DMS114 treated with DMSO at 0.1 percent for 48 hours (cell line): ENCODE measurements at regions not wholly inside any gene's neighbourhood (a gene's known extent, or its start where the extent isn't known, plus 50 kb on each side); places are given as distances from the start of the nearest gene placed in this dataset.
A peak's percentile ranks its signal among the peaks of the same experiment; 100 is the strongest.

Experiments used
- DNase-seq: peaks from one replicate; lab custom pipeline; 2025; ENCODE audit not compliant: unreplicated experiment; lab: John Stamatoyannopoulos, UW

GRCh38 chr9:135335691-135336181, 143.8 kb upstream of the PPP1R26 start:
- DNase-seq: no peak

DNA sequence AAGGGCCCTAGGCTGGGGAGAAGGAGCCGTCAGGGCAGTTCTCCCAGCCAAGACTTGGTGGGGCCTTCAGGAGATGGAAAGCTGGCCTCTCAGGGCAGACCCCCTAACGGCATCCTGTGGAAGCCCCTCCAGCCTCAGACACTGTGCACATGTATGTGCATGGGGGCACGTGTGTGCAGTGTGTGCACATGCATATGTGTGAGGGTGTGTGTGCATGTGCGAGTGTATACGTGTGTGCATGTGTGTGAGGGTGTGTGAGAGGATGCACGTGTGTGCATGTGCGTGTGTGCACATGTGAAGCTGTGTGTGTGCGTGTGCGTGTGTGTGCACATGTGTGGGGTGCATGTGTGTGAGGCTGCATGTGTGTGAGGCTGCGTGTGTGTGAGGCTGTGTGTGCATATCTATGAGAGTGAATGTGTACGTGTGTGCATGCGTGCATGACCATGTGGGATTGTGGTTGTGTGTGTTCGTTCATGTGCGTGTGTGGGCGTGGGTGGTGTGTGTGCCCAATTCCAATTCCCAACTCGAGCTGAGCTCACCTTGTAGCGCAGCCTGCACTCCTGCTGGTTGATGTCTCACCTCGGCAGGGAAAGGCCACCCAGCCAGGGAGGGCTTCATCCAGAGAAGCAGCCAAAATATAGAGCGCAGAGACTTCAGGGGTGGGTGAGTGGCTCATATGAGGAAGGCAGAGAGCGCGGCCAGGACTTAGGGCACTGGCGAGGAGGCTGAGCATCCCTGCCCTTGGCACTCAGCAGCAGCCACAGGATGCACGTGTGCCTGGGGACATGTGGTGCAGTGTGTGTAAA, 142.7 kb upstream of the PPP1R26 start:
- DNase-seq: no peak

- no peak for DNase-seq
These were observed 141.0 kb upstream of the PPP1R26 start for GRCh38 chr9:135338546-135338945.

DNA sequence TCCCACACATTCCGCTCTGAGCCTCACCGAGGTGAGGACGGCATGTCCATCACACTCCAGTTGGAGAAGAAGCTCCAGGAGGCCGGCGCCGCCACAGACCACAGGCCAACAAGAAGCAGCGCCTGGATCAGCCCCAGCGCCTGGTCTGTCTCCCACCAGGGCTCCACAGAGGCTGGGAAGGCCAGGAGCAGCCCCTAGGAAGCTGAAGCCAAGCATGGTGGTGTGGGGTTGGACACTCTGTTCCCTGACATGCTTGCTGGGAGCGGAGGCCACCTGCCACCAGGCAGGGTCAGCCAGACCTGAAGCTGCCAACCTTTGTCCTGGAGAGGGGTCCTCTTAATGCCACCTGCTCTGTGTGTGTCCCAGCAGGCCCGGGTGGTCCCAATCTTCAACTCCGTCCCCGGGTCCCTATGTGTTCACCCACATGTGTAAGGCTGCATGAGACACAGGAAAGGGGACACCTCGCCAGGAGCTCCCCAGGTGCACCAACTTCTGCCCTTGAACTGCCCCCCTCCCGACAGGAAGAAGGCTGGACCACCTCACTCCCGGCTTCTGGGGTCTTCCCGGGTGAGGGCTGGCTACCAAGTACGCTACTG, 140.1 kb upstream of the PPP1R26 start:
- DNase-seq: no peak

DNA sequence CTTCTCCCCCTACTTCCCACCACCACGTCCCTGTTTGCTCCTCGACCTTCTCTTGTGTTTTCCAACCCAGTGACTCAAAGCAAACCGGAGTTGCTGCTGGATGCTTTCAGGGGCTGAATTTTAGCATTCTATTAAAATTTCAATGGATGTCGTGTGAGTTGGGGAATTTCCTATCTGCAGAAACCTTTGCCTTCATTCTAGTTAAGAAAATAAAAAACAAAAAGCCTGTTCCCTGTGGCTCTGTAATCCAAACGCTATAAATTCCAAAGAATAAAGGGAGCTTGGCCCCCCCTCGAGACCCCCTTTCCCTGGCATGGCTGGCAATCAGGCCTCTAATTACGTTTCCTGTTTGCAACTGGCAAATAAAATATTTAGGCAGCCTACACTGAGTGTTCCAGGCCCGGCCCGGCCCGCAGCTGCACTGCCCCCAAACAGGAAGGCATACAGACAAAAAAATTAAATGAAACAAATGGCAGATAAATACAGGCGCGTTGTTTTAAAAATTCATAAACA, 139.4 kb upstream of the PPP1R26 start:
- DNase-seq: no peak

- DNase-seq: no peak
These were observed 138.7 kb upstream of the PPP1R26 start for GRCh38 chr9:135340726-135341475.

GRCh38 chr9:135341612-135342169, 137.9 kb upstream of the PPP1R26 start:
- no peak for DNase-seq

- DNase-seq: no peak
These were observed 137.1 kb upstream of the PPP1R26 start for GRCh38 chr9:135342206-135343130.

- DNase-seq: no peak
These were observed 136.4 kb upstream of the PPP1R26 start for GRCh38 chr9:135343136-135343535.

DNA sequence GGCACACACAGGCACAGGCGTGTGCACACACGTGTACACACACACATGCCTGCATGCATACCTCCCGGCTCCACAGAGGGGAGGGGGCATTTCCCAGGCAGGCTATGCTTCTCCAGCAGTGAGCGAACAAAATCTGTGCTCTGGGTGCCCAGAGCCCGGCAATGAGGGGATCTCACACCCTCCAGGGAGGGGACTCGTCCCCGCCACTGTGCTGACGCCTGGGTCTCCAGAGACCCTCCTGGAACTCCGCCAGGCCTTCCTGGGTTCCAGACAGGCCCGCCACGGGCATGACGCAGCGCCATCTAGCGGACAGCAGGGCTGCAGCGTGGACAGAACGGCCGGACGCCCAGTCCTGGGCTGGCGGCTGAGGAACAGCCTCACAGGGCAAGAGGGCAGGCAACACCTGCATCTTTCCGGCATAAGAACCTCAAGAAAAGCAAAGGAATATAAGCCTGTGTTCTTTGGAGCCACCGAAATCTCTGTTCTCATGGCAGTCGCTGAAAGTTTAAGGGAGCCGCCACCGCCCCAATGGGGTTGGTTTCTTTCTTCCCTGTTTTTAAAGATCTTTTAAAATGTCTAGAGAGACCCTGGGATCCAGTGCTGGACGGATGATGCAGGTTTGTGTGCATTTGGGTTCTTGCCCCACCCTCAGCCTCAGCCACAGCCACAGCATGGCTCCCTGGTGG, 135.6 kb upstream of the PPP1R26 start:
- peak; percentile 1 for DNase-seq

DNA sequence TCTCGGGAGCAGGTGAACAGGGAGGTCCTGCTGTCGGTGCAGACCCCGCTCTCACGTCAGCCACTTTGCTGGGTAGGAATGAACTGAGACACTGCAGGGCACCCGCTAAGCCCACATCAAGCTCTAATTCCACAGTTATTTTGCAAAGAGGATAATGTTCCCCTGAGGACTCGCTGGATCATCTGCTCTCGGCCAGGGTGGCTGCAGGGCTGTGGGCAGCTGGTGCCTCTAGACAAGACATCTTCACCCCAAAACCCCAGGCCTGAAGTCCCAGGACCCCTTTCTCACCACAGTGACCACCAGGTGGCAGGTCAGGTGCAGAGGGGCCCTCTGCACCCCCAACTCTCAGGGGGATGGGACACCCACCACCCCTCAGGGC, 135.1 kb upstream of the PPP1R26 start:
- DNase-seq: no peak

GRCh38 chr9:135344915-135345500, 134.6 kb upstream of the PPP1R26 start:
- DNase-seq: no peak

DNA sequence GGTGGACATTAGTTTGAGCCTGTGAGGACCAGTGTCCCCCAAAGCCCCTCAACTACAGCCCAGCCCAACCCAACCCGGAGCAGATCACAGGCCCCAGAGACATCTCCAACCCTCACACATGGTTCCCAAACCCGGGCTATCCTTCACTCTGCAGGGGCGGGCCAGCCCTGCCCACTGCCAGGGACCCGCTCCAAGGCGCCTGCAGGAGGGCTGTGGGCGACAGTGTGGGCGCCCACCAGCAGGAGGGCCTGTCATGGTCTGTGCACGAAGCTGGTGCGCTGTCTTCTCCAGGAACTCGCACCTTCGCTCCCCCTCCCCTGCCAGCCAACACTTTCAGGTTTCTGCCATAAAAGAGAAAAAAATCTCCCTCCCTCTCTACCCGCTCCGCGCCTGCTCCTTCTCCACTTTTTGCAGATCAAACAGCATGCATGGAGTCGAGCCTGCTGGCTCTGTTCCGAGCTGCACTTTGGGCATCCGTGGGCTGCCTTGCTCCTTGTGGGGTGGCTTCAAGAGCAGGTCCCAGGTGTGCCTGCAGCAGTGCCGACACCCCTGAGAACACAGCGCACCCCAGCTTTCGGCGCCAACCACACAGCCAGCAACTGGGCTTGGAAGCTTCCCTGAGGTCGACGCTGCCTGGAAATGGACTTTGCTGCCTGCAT, 133.7 kb upstream of the PPP1R26 start:
- DNase-seq: no peak

GRCh38 chr9:135346438-135347050, 133.0 kb upstream of the PPP1R26 start:
- DNase-seq: no peak

DNA sequence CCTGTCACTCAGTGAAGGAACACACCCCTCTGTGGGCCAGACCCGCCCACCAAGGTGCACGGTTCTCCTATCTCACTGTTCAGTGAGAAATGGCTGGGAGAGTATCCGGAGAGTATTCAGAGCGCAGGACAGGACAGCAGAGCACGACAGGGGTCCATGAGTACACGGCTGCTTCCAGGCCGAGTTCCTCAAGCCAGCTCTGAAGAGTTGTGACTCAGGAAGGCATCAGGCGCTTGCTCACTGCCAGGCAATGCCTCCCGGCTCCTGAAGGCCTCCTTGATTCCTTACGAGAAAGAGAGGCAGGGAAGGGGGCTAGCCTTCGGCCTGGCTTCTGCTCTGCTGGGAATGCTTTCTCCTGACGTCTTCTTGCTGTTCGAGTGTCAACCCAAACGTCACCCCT, 132.1 kb upstream of the PPP1R26 start:
- no peak for DNase-seq

DNA sequence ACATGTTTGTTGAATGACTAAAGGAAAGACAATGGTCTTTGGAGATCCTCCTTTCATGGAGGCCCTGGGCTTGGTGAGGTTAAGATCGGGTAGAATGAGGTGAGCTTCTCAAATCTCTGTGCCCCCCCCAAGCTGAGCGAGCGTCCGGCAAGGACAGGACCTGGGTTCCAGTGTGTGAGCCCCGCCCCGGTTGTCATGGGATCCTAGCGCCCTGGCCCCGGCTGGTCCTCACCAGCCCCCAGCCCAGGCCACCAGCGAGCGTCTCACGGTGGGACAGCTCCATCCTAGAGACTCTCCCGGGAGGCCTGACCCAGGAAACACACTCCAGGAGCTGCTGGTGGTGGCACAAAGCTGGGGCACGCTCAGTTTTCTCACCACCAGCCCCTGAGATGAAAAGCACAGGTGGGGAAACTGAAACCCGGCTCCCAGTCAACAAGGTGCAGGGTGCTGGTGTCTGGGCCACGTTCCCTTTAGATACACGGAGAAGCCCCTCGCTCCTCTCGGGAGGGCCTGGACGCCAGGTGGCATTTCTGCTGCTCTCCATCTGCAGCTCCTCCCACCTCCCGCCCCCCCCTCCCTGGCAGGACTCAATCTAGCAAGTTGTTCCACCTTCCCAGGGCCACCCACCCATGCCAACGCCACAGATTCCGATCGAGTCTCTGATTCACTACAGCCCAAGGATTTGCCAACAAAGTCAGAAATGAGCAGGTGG, 131.3 kb upstream of the PPP1R26 start:
- no peak for DNase-seq

DNA sequence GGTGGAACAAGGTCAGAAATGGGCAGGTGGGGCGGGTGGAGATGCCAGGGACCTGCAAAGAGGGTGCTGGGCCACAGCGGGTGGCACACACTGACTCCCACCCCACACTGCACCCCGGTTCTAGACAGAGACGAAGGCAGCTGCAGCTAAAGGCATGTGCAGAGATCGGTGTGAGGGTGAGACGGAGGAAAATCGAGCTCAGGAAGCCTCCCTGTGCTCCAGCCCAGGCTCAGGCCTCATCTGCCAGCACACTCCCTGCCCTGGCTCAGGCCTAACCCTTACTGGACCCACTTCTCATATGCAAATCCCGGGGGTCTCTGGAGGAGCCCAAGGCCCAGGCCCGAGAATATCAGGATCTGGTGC, 130.8 kb upstream of the PPP1R26 start:
- DNase-seq: no peak
